ENCODE measurements at regions not wholly inside any gene's neighbourhood (a gene's known extent, or its start where the extent isn't known, plus 50 kb on each side); places are given as distances from the start of the nearest gene placed in this dataset.

DNA sequence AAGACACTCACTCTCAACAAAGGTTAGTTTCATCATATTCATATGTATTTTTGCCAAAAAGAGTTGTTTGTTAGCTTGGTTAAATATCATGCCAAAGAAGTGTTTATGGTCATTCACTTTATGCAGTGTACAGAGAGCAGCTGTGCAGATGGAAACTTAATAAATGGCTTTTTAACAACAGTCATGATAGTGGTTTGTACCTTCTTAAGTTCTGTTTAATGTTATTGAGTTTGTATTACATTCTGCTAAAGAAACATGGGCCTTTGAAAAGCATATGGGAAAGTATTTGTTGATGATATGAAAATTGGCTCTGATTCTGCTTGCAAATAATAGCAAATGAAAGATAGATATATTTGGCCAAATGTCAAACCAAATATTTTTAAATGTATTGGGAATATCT lies 607.3 kb downstream of the NCAM2 start:
- DNase-seq = no peak

DNA sequence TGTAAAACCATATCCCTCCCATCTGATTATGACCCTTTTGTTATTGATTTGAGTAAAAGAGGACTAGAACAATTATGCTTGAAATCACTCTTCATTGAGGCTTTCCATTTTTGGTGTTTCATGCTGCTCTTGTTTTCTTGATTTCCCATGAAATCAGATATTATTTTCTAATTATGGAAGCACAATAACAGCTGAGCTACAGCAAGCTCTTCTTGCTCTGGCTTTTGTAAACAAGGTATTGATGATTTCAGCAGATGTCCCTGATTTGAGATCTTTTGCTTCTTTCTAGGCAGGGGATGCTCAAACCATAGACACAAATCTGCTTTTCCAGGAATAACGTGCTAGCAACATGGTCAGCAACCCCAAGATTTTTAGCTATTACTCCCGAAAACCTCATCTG lies 607.8 kb downstream of the NCAM2 start:
- no peak for DNase-seq

DNA sequence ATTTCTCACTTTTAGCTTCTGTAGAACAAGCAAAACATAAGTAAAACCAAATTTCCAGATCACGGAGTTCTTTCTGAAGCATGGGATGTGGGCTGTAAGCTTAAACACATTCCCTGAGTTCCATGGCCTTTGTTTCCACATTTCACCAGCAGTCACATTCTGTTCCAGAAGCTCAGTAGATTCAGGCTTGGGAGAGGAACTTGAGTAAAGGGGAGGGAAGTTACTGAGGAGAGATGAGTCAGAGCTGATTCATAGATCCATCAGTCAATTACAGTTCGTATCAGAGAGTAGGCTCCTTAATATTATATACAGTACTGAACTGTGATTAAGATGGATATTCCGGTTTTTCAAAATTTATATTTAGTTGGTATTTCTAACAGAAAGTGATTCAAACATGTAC lies 614.3 kb downstream of the NCAM2 start:
- DNase-seq = no peak

DNA sequence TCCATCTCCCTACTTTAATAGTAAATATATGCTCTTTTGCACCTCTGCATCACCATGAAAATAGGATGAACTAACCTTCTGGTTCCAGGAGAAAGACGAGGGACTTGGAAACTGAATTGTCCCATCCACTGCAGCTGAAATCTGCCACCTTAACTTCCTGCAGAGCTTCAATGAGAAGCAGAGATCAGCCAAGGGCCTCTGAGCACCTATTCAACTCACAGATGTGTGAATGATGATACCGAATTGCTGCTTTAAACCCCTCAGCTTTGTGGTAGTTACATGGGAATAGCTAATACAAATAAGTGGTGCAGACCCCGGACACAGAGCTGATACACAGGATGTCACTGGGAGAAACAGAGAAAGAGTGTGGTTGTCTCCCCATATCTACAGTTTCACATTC lies 616.8 kb downstream of the NCAM2 start:
- DNase-seq = no peak

DNA sequence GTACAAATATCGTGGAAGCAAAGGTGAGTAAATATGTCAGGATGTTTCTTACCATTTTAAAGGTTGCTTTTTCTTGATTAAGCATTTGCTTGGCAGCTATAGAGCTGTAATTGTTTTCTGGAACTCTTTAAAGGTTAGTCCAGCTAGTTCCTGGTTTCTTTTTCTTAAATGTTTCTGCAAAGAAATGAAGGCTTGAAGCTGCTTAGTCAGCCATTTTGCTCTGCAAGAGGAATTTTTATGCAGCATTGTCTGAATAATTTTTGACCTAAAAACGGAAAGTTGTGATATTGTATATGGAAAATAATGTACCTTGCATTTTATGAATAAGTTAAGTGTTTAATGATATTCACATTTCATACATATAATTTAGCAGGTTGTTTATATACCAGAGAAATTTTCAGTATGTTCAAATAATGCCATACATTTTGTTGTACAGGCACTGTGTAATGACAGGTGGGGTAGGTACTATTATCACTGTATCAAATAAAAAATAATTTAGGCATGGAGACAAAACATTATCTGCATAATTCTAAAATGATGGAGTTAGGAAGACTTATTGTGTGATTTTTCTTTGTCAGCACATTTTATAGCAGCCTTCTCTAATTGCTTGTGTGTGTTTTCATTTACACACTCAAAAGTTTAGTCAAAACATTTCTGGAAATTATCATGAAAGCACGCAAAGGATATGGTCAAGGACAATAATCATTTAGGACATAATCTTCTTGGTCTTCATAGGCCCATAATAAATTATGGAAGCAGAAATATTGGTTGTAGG lies 624.4 kb downstream of the NCAM2 start:
- no peak for DNase-seq

DNA sequence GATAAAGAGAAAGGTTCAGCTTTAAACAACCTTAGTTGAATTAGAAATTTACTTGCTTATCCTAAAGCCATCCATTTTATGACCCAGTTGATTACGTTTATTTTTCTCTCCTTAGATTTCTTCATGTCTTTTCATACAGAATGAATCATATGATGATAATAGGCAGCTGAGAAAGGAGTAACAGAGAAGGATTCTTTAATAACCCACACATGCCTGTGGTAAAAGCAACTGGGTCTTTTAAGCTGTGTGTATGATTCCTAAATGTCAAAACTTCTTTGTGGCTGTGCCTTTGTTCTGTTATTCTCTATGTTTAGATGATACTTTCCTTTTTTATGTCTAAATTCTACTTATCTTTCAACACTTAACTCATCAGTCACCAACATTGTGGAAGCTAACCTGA lies 626.5 kb downstream of the NCAM2 start:
- DNase-seq = no peak

DNA sequence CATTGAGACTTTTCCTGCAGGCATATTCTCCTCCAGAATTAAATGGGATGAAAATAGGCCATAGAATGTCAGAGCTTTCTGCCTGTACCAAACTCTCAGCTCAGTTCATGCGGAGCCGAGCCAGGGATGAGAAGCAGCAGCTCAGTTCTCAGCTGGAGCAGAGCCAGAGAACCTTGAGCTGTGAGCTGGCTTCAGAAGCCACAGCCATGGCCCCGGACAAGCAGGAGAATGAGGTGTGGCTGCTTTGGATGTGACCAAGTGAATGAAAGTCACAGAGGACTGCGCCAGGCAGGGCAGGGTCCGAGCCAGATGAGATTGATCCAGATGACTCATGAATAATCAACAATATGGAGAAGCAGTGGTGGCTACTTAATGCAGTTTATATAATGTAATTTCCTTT lies 633.8 kb downstream of the NCAM2 start:
- DNase-seq = no peak

DNA sequence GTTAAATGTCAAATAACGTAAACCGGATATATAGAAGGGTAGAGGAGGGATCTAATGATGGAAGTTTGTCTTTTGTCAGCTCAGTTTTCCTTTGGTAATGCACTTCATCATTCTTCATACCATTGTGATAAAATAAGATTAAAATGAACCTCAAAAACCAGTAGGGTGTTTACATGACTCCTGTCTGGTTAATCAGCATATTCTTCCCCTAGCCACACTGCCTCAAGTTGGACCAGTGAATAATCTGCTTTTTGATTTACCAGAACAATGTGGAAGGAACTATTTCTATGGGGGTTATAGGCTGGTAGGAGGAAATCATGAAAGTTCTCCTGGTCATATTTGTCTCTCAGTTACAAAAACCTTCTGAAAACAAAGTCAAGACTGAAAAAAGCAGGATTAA lies 634.7 kb downstream of the NCAM2 start:
- DNase-seq = no peak

DNA sequence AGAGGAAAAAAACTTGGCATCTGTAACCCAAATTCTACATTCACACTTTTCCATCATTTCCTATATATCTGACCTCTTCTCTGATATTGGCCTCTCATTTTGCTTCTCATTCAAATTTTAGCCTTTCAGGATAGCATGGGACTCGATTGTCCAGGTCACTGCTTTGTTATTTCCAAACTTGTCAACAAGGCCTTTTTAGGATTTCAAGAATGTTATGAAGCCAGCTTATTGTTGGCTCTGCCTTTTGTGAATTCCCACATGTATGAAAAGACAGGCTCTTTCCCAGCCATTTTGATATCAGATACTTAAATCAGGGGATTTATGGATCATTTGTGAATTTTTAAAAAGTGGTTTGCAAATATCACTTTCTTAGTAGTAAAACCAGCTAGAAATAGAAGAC lies 663.5 kb downstream of the NCAM2 start:
- DNase-seq = no peak

DNA sequence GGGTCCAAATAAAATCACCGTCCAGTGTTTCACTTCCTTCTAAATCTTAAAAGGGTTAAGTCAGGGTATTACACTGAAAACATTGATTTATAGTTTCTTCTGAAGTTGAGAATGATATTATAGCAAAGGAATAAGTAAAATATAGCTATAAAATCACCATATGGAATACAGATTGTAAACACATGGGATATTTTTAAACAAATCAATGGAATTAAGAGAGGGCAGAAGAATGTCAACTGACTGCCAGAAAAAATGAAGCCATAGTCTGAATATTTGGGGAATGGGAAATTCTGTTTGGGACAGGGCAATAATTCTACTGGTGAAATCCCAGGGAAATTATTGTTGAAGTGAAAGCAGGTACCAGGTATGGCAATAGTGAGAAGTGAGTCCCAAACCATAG lies 664.6 kb downstream of the NCAM2 start:
- DNase-seq = no peak

DNA sequence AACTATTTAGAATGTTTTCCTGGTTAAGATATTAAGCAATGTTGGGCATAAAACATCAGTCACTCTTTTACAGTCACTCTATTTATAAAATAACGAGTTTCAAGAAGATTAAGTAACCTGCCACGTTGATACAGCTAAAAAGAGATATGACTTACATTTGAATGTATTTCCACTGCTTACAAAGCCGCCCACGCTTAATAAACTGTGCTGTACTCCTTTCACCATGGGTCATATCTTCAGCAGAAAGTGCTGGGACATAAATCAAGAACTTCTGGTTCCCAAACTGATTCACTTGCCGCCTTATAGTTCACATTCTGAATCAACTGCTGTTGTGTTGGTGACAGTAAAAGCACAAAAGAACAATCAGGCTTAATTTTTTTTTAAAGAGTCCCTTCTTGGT lies 666.7 kb downstream of the NCAM2 start:
- DNase-seq = no peak

DNA sequence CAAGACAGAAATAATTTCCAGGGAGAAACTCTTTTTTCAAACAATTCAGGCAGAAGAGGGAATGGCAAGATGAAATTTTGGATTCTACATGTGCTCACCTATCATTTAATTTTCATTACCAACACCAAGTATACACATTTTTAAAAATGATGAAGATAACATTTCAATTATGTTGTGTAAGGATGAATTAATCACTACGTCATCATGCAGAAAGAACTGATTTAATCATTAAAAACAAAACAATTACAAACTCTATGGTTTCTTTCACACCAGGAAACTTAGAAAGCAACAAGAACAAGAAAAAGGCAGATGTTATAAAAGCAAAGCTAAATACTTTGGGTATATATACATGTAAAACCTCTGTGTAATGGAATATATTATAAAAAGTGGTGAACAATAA lies 668.5 kb downstream of the NCAM2 start:
- DNase-seq = no peak

DNA sequence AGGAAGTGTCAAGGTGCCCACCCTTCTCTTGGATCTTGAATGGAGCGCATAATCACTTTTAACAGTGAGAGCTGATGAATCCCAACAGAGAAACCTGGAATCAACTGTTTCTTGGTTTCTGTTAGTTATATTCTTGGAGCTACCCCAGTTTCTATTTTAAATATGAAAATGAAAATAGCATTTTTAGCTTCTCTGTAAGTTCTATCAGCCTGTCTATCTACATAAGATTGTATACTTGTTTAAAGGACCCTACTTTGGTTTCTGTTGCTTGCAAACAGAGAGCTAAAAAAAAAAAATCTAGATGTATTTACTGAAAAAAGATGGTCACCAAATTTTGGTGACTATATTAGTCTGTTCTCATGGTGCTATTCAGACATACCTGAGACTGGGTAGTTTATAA lies 670.0 kb downstream of the NCAM2 start:
- DNase-seq = no peak

DNA sequence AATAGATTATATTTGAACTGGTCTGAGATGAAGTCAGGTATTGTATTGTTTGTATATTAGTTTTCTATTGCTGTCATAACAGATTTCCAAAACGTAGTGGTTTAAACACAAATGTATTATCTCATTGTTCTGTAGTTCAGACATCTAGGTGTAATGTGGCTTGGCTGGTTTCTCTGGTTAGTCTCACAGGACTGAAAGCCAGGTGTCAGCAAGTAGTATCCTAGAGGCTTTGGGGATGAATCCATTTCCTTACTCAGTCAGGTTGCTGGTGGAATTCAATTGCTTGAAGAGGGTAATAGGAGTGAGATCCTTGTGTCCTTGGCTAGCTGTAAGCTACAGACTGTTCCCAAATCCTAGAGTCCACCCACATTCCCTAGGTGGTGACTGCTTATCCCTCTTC lies 675.8 kb downstream of the NCAM2 start:
- DNase-seq = no peak

DNA sequence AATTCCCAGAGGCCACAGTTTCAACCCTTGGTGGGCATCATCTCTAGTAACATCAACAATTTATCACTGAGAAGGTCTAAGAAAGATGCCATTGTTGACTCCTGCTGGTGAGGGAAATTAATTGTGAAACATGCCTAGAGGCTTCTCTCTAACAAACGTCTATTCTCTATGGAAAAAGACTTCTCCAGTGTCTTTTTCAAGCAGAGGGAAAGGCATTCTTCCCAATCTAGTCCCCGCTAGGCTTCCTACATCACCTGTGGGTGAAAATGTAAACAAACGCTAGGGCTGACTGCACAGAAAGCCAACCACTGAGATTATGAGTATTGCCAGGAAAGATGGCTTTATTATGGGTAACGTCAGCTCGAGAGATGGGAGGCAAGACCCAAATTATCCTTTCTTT lies 677.4 kb downstream of the NCAM2 start:
- no peak for DNase-seq

DNA sequence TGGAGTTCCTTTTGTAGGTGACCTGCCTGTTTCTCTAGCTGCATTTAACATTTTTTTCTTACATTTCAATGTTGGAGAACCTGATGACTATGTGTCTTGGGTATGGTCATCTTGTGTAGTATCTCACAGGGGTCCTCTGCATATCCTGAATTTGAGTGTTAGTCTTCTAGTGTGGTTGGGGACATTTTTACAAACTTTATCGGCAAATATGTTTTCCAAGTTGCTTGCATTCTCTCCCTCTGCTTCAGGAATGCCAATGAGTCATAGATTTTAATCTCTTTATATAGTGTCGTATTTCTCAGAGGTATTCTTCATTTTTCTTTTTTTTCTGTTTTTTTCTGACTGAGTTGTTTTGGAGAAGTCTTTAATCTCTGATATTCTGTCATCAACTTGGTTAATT lies 684.0 kb downstream of the NCAM2 start:
- no peak for DNase-seq

DNA sequence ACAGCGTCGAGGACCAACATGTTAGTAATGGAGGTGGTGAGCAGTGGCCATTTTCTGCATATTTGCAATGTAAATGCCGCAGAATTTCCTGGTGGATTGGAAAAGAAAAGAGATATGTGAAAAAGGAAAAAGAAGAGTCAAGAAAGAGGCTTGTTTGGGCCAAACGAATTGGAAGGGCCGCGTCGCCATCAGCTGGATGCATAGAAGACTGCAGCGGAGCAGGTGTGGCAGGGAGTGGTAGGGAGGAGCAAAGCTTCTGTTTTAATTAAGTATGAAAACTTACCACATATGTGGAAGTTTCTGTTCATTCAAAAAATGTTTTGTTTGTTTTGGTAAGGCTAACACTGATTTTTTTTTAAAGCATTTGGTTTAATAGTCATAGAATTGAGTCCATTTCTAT lies 690.7 kb downstream of the NCAM2 start:
- DNase-seq = no peak

DNA sequence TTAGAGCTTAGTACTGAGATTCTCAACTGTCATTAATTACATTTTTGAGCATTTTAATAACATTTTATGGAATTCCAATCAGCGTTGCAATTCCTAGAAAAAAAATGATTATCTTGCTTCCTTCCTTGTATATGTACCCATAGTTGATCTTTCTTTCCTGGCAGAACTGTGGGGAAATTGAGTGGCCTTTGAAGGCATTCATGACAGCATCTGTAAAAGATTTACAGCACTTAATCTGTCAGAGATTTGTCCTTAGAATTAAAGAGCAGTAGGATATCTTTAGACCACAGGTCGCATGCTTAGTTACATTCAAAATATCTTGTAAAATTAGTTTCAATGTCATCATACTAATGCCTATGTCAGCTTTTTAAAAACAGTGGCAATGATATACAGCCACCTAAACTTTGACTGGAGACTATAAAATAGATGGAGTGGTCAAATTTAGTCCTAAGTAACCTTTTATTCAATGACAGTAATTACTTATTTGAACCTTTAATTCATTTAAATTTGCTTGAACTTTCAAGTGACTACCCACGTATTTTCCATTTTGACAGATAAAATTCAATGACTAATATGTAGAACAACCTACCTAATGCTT lies 692.0 kb downstream of the NCAM2 start:
- no peak for DNase-seq

DNA sequence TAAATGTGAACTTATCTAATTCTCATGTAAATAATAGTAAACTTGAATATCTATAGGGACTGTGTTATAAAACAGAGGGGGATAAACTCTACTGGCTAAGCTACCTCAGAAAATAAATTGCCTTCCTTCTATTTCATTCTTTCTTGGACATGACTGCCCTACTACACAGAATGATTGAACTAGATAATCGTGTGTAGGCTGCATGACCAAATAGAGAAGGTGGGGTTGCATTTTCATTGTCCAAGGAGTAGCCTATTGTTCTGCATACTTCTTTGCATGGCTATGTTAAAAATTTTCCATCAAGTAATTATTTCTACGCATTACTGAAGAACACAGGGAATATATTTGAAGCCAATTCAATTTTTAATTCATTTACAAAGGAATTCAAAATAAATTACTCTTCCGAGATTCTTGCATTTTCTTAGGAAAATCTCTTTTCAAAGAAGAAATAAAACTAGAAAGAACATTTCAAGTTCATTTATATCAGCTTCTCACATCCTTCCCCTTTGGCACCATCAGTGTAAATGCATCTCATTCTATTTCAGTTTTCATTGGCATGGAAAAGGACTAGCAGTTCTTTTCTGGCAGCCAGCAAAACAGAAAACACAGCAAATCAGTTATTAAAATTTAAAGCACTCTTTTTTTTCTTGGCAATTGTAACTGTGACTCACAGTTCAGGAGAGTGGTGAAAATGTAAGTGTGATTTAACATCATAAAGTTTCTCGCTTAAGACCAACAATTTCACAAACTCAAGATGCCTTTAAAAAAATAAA lies 714.7 kb downstream of the NCAM2 start:
- DNase-seq = no peak

DNA sequence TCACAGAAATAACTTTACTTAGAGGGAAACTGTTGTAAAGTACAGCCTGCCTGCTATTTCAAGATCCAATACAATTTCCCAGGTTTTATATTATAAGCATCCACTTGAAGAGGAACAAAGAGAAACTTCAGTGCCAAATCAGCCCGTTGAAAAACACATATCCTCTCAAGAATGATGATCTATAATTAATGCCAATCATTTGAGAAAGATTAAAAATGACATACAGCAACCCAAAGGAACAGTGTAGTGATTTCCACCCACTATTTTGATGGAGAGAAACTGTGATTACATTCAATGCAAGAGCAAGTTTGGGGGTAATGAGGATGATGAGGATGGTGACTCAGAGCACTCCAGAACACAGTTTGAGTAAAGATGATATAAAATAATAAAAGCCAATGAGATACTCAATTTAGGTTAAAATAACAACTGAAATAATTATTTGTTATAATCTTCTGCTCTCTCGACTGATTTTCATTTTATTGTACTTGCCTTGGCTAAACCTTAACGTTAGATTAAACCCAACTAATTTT lies 715.5 kb downstream of the NCAM2 start:
- no peak for DNase-seq

DNA sequence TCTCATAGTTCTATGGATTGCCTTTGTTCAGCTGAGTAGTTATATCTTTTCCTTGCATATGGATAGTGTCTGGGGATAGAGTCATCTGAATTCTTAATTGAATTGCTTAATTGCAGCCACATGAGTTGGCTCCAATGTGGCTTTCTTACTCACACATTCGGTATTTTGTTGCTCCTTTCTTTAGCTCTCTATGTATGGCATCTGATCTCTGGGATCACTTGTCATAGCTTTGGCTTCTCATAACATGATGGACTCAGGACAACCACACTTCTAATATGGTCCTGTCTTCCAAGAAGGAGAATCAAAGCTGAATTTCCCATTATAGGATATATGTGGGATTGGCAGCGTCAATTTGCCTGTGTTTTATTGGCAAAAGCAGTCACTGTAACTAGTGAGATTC lies 716.2 kb downstream of the NCAM2 start:
- DNase-seq = no peak

DNA sequence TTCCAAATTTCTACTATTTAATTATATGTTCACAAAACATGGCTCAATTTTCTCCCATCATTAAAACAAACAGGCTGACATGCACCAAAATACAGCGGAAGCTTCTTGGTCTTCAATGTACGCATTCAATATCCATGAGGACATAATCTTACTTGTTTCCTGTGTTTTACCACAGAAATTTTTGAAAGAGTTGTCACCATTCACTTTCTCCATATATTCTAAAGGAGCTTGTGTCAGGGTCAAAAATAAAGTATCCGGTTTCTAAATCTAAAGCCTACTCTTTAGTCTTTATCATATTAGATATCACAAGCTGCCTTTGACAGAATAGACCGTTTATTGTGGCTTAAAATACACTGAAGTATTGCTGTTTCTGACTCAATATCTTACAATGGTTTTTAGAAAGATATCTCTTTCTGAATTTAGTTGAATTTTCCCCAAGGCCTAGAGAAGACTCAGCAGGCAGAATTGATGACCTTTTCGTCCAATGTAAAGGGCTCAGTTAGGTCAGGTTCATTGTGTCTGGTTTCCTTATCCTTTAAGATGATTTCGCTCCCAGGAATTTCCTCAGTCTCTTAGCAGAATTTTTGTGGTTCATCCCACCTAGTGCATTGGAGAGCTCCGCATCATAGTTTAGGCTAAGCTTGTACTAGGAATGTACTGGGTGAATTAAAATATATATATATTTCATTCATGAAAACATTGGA lies 717.2 kb downstream of the NCAM2 start:
- no peak for DNase-seq

DNA sequence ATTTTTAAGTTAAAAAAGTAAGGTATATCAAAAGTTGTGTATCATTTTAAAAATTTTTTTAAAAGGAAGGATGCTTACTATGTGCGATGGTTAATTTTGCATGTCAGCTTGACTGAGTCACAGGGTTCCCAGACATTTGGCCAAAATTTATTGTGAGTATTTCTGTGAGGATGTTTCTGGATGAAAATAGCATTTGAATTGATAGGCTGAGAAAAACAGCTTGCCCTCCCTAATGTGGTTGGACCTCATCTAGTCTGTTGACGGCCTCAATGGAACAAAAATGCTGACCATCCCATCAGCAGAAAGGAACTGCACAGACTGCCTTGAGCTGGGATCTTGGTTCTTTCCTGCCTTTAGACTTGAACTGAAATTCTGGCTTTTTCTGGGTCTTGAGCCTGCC lies 724.5 kb downstream of the NCAM2 start:
- no peak for DNase-seq

Measured in CD4-positive, alpha-beta T cell treated with Interleukin-10 for 1 hour (primary cell).